ENCODE measurements at regions not wholly inside any gene's neighbourhood (a gene's known extent, or its start where the extent isn't known, plus 50 kb on each side); places are given as distances from the start of the nearest gene placed in this dataset.

DNA sequence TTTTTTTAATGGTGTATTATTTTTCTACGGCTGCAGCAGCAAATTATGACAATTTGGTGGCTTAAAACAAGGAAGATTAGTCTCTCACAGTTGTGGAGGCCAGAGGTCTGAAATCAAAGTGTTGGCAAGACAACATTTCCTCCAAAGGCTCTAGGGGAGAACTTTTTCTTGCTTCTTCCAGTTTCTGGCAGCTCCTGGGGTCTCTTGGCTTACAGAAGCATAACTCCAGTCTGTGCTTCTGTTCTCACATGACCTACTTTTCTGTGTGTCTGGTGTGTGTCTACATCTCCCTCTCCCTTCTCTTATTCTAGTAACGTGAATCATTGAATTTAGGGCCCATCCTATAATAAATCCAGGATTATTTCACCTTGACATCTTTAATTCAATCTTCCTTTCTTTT lies 551.9 kb upstream of the LUZP2 start:
- intact Hi-C loops (cut with DNase I; ENCODE audit: low total_unique reads) (no loop called here), in situ Hi-C loops (cut with MboI; ENCODE audit: low sequenced_read_pairs in 4 of 4) (no loop called here)
- Histone ChIP-seq H3K36me3 (no peaks in the 10 kb centered on the region), H3K9me3 (no peaks in the 10 kb centered on the region), H3K4me3 (no peak overlapping the region), H3K27ac (no peak overlapping the region), H3K27me3 (no peaks in the 10 kb centered on the region), H3K4me1 (no peaks in the 10 kb centered on the region)
- DNase-seq = no peak
- TF ChIP-seq POLR2A (IDR thresholded peaks at IDR 0.05) (no peak), CTCF (IDR thresholded peaks at IDR 0.05 in 4 of 5, conservative IDR thresholded peaks at IDR 0.05 in 1 of 5) (no peak)
- ATAC-seq = no peak

GRCh38 chr11:23947883-23948282 lies 549.0 kb upstream of the LUZP2 start:
- in situ Hi-C loops (cut with MboI; ENCODE audit: low sequenced_read_pairs in 4 of 4) (no loop called here), intact Hi-C loops (cut with DNase I; ENCODE audit: low total_unique reads) (no loop called here)
- Histone ChIP-seq H3K4me1 (no peaks in the 10 kb centered on the region), H3K4me3 (no peak overlapping the region), H3K27ac (no peak overlapping the region), H3K9me3 (no peaks in the 10 kb centered on the region), H3K27me3 (no peaks in the 10 kb centered on the region), H3K36me3 (no peaks in the 10 kb centered on the region)
- no peak for TF ChIP-seq CTCF (IDR thresholded peaks at IDR 0.05 in 4 of 5, conservative IDR thresholded peaks at IDR 0.05 in 1 of 5)
- no peak for TF ChIP-seq POLR2A (IDR thresholded peaks at IDR 0.05)
- ATAC-seq (no peak), DNase-seq (no peak)

GRCh38 chr11:23948851-23949250 lies 548.0 kb upstream of the LUZP2 start:
- no peak for TF ChIP-seq POLR2A (IDR thresholded peaks at IDR 0.05)
- TF ChIP-seq CTCF (IDR thresholded peaks at IDR 0.05 in 4 of 5, conservative IDR thresholded peaks at IDR 0.05 in 1 of 5) = no peak
- DNase-seq (no peak), ATAC-seq (no peak)
- in situ Hi-C loops (cut with MboI; ENCODE audit: low sequenced_read_pairs in 4 of 4) (no loop called here), intact Hi-C loops (cut with DNase I; ENCODE audit: low total_unique reads) (no loop called here)
- Histone ChIP-seq H3K4me3 (no peak overlapping the region), H3K27me3 (no peaks in the 10 kb centered on the region), H3K36me3 (no peaks in the 10 kb centered on the region), H3K9me3 (no peaks in the 10 kb centered on the region), H3K4me1 (no peaks in the 10 kb centered on the region), H3K27ac (no peak overlapping the region)

GRCh38 chr11:23953951-23954710 lies 542.7 kb upstream of the LUZP2 start:
- in situ Hi-C loops (cut with MboI; ENCODE audit: low sequenced_read_pairs in 4 of 4) (no loop called here), intact Hi-C loops (cut with DNase I; ENCODE audit: low total_unique reads) (no loop called here)
- Histone ChIP-seq H3K4me3 (no peak overlapping the region), H3K4me1 (no peaks in the 10 kb centered on the region), H3K27me3 (no peaks in the 10 kb centered on the region), H3K36me3 (no peaks in the 10 kb centered on the region), H3K9me3 (no peaks in the 10 kb centered on the region), H3K27ac (no peak overlapping the region)
- no peak for TF ChIP-seq POLR2A (IDR thresholded peaks at IDR 0.05)
- TF ChIP-seq CTCF (IDR thresholded peaks at IDR 0.05 in 4 of 5, conservative IDR thresholded peaks at IDR 0.05 in 1 of 5) = no peak
- no peak for ATAC-seq
- no peak for DNase-seq

DNA sequence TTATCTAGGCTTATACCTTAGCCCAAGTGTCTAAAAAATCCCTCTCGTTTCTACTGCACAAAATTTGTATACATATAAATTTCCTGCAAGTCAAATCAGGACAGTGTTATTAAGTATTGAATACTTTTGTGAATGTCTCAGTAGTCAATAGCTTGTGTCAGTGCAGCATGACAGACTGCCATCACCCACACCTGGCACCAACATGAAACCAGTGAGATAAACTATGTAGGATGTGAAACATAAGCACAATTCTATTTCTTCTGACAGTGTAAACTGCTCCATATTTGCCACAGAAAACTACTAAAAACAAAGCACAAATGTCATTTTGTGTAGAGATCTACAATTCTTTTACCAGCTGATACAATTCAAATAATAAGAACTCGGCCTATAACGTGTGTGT lies 542.1 kb upstream of the LUZP2 start:
- Histone ChIP-seq H3K27ac (no peak overlapping the region), H3K4me3 (no peak overlapping the region), H3K9me3 (no peaks in the 10 kb centered on the region), H3K4me1 (no peaks in the 10 kb centered on the region), H3K27me3 (no peaks in the 10 kb centered on the region), H3K36me3 (no peaks in the 10 kb centered on the region)
- no peak for TF ChIP-seq POLR2A (IDR thresholded peaks at IDR 0.05)
- TF ChIP-seq CTCF (IDR thresholded peaks at IDR 0.05 in 4 of 5, conservative IDR thresholded peaks at IDR 0.05 in 1 of 5) = no peak
- intact Hi-C loops (cut with DNase I; ENCODE audit: low total_unique reads) (no loop called here), in situ Hi-C loops (cut with MboI; ENCODE audit: low sequenced_read_pairs in 4 of 4) (no loop called here)
- ATAC-seq = no peak
- DNase-seq = no peak
